Ovary (tissue), 7 donors: ENCODE measurements at regions not wholly inside any gene's neighbourhood (a gene's known extent, or its start where the extent isn't known, plus 50 kb on each side); places are given as distances from the start of the nearest gene placed in this dataset.

Source experiments
- DNase-seq, 5 donors: peaks; one replicate each; pipeline ENCODE4 v3.0.0-alpha.2; 2019 to 2020
- H3K27ac ChIP-seq, 2 donors: fragments of 200-600 bp; one replicate each; pipeline versions ENCODE4 v1.5.1 to v1.8.0; 2019 to 2022
- H3K27me3 ChIP-seq: fragments of 200-600 bp; one replicate; pipeline ENCODE4 v1.8.0; 2022
- H3K36me3 ChIP-seq: fragments of 200-600 bp; sonication (generic); one replicate; pipeline ENCODE4 v1.5.1; 2019
- H3K4me1 ChIP-seq: one replicate; pipeline ENCODE4 v1.8.1; 2013; ENCODE audit warnings: mild to moderate bottlenecking, moderate library complexity; ENCODE audit not compliant: insufficient read depth
- H3K4me3 ChIP-seq: fragments of 200-600 bp; sonication (generic); one replicate; pipeline ENCODE4 v1.5.1; 2017
- H3K9me3 ChIP-seq, 2 donors: fragments of 200-600 bp in 1 of 2; sonication (generic) in 1 of 2; one replicate each; pipeline versions ENCODE4 v1.5.1 to v1.8.1; 2013 to 2019; ENCODE audit warnings: mild to moderate bottlenecking in 1 of 2, moderate library complexity in 1 of 2
- EP300 ChIP-seq: sonication (generic); formaldehyde crosslinking; IDR thresholded peaks from one replicate; pipeline ENCODE4 v1.6.1; 2017; ENCODE audit warnings: antibody characterized with exemption
- POLR2A ChIP-seq: fragments of 450-650 bp; IDR thresholded peaks from one replicate; pipeline ENCODE4 v1.6.1; 2017; ENCODE audit warnings: antibody characterized with exemption, mild to moderate bottlenecking, moderate library complexity
- WGBS, 3 donors: extraction: QIAGEN DNeasy Blood & Tissue Kit in 1 of 3; methylation state at CpG; one replicate each; pipeline versions ENCODE4 v1.1.5 to v1.1.7; 2013 to 2017; 5-methylcytosine and 5-hydroxymethylcytosine counted together
- intact Hi-C, 4 donors: fragments of 100-400 bp; cut with DNase I; formaldehyde crosslinking; loops; one replicate each; pipeline versions ENCODE4 v1.11.0 to v1.15.1; 2022 to 2023
- TF ChIP-seq, protein P1 (sequence below), 3 donors: fragments of 450-650 bp in 2 of 3; fragments of 200-600 bp in 1 of 3; IDR thresholded peaks; one replicate each; pipeline versions ENCODE4 v1.5.1 to v1.8.0; 2016 to 2022; ENCODE audit warnings: antibody characterized with exemption in 3 of 3, mild to moderate bottlenecking in 1 of 3
- donor health status: DM: no; HTN: no; CAD: no; lungs with moderate emphysema.
- donor health status: DM: no; HTN: no; CAD: no.
- donor health status: Bipolar disorder and iron deficiency.
- donor health status: DM: no; HTN: no; CAD: no.
- donor health status: DM: yes; HTN: yes; CAD: no.

DNA sequence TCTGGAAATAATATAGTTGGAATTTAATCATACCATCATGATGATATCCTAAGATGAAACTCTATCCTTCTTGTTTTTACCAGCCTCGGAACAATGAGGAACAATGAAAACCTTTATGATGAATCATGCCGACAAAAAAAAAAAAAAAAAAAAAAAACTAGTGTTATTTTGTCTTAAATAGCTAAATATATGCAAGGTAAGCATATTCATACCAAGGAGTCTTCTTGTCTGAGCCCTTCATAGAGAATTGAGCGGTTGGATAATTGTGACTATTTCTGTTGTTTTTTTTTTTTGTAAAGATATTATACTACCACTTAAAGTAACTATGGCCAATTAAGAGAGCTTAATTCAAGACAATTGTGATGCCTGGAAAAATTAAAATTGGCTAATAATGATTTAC is 244.0 kb upstream of the PCDH9 start:
- Histone ChIP-seq H3K36me3 (no peaks in the 10 kb centered on the region), H3K4me1 (no peaks in the 10 kb centered on the region), H3K27me3 (peaks cover 2% of the 10 kb centered on the region), H3K9me3 (no peaks in the 10 kb centered on the region), H3K27ac (no peak overlapping the region), H3K4me3 (no peak overlapping the region)
- no peak for DNase-seq
- TF ChIP-seq, protein P1, sequence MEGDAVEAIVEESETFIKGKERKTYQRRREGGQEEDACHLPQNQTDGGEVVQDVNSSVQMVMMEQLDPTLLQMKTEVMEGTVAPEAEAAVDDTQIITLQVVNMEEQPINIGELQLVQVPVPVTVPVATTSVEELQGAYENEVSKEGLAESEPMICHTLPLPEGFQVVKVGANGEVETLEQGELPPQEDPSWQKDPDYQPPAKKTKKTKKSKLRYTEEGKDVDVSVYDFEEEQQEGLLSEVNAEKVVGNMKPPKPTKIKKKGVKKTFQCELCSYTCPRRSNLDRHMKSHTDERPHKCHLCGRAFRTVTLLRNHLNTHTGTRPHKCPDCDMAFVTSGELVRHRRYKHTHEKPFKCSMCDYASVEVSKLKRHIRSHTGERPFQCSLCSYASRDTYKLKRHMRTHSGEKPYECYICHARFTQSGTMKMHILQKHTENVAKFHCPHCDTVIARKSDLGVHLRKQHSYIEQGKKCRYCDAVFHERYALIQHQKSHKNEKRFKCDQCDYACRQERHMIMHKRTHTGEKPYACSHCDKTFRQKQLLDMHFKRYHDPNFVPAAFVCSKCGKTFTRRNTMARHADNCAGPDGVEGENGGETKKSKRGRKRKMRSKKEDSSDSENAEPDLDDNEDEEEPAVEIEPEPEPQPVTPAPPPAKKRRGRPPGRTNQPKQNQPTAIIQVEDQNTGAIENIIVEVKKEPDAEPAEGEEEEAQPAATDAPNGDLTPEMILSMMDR (IDR thresholded peaks at IDR 0.05): no peak
- TF ChIP-seq EP300 (no peak), POLR2A (no peak)
- WGBS, 3 donors: 84 to 95% (median 90%) methylated on average over 3 of the region's 3 CpGs
- intact Hi-C loops: no loop called here

DNA sequence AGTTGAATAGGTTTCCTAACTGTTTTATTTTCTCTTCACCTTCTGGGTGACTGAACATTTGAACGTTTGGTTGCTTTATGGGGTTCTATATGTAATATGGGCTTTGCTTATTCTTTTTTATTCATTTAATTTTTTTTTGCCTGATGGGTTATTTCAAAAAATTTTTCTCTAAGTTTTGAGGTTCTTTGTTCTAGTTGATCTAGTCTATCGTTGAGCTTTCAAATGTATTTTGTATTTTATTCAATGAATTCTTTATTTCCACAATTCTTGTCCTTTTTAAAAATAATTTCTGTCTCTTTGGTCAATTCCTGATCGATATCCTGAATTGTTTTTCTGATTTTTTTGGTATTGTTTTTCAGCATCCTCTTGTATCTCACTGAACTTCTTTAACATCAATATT is 239.5 kb upstream of the PCDH9 start:
- TF ChIP-seq POLR2A: no peak
- no peak for TF ChIP-seq EP300
- TF ChIP-seq, protein P1 (IDR thresholded peaks at IDR 0.05): no peak
- no peak overlapping the region for H3K4me3 ChIP-seq
- WGBS, 3 donors: 82 to 89% (median 86%) methylated on average over 3 of the region's 3 CpGs
- H3K36me3 ChIP-seq: no peaks in the 10 kb centered on the region
- intact Hi-C loops: no loop called here
- no peak overlapping the region for H3K27ac ChIP-seq
- H3K9me3 ChIP-seq: no peaks in the 10 kb centered on the region
- no peak for DNase-seq
- no peaks in the 10 kb centered on the region for H3K4me1 ChIP-seq
- H3K27me3 ChIP-seq: no peaks in the 10 kb centered on the region

DNA sequence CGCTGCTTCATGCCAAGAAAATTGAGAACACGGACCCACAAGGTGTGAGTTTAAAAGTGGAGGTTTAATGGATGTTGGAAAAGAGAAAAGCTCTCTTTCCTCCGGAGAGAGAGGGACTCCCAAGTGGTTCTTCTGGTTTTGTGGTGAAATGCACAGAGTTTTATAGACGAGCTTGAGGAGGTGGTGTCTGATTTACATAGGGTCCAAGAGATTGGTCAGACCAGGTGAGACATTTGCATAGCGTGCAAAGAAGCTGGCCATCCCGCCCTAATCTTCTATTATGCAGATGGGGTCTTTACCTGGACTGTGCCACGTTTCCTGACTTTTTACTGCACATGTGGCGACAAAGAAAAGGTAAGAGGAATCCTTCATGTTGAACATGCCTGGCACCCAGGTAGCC is 236.4 kb upstream of the PCDH9 start:
- 82 to 88% (median 85%) methylated on average over 8 of the region's 8 CpGs for WGBS, 3 donors

DNA sequence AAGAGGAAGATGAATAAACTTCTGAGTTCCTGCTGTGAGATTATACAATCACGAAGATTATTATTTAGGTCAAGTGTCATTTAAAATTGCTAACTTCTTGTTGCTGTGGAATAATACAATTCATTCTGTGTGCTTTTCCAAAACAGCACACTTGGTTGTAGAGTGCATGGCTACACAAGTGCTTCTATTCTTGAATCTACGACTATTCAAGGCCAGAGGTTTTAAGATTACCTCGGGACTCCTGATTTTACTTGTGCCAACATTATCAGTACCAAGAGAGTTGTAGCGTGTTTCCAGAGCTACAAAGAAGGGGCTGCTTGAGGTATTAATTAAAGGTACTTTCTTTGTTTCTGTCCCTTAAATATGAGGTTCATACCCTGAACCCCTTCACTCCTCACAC is 234.0 kb upstream of the PCDH9 start:
- 6 to 15% (median 11%) methylated on average over 4 of the region's 4 CpGs for WGBS, 3 donors
- DNase-seq: no peak
- intact Hi-C loops: no loop called here

More for the DNA sequence above, 236.4 kb upstream of the PCDH9 start:
- TF ChIP-seq, protein P1 (IDR thresholded peaks at IDR 0.05): no peak
- TF ChIP-seq POLR2A (no peak), EP300 (no peak)
- no peak overlapping the region for H3K27ac ChIP-seq
- H3K4me1 ChIP-seq: no peaks in the 10 kb centered on the region
- intact Hi-C loops: no loop called here
- H3K27me3 ChIP-seq: no peaks in the 10 kb centered on the region
- H3K36me3 ChIP-seq: no peaks in the 10 kb centered on the region
- no peak overlapping the region for H3K4me3 ChIP-seq
- DNase-seq: no peak
- no peaks in the 10 kb centered on the region for H3K9me3 ChIP-seq

More for the DNA sequence above, 234.0 kb upstream of the PCDH9 start:
- Histone ChIP-seq H3K27me3 (no peaks in the 10 kb centered on the region), H3K4me3 (no peak overlapping the region), H3K36me3 (no peaks in the 10 kb centered on the region), H3K4me1 (no peaks in the 10 kb centered on the region), H3K27ac (no peak overlapping the region), H3K9me3 (no peaks in the 10 kb centered on the region)
- TF ChIP-seq POLR2A (no peak), EP300 (no peak)
- TF ChIP-seq, protein P1 (IDR thresholded peaks at IDR 0.05): no peak
